Superior temporal gyrus (tissue), 1 donor: ENCODE measurements at regions not wholly inside any gene's neighbourhood (a gene's known extent, or its start where the extent isn't known, plus 50 kb on each side); places are given as distances from the start of the nearest gene placed in this dataset.
A peak's percentile ranks its signal among the peaks of the same experiment; 100 is the strongest.
"Not testable (repeated sequence)": the region's sequence is repeated elsewhere in the genome, so short reads cannot be mapped to it uniquely, and the experiment has no call there.

Source experiments
- DNase-seq: peaks from one replicate; pipeline ENCODE4 v3.0.0-alpha.2; 2016; ENCODE audit errors: extremely low spot score

DNA sequence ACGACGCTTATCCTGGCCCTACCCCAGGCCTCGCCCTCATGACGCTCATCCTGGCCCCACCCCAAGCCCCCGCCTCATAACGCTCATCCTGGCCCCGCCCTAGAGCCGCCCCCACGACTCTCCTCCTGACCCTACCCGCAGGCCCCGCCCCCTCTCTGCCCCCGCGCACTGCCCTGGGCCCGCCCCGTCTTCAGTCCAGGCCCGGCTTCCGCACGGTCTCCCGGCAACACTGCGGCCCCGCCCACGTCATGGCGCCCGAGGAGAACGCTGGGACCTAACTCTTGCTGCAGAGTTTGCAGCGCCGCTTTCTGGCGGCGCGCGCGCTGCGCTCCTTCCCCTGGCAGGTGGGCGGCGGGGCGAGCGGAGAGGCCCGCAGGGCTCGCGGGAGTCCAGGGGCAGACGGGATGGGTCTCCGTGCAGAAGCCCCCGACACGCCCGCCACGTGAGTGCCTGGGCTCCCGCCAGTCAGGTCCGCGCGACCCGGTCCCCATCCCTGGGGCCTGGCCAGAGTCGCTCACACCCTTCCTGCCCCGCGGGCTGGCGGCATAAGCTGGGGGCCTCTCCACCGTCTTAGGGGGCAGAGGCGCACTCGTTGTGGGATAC lies 52.5 kb upstream of the ROPN1B start:
- peak; percentile 90 for DNase-seq

DNA sequence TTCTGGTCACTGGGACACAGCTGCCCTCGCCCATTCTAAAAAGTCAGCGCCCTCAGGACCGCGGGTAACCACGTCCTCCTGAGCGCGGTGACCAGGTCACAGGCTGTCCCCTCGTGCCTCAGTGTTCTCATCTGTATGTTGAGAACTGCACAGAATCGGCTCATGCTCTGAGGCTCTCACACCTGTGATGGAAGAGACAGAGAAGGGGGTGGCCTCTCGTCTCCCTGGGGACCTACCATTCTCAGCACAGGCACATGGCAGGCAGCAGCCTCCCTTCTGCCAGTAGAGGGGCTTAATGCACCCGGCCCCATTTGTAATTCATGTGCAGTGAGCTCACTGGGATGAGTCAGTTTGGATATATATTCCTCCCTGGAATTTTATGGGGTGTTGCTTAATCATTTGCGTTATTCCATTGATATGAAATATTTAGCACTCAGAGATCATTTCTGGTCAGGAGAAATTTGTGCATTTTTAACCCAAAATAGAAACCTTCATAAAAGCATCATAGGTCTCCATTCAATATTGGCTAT lies 51.9 kb upstream of the ROPN1B start:
- not testable (repeated sequence) for DNase-seq

DNA sequence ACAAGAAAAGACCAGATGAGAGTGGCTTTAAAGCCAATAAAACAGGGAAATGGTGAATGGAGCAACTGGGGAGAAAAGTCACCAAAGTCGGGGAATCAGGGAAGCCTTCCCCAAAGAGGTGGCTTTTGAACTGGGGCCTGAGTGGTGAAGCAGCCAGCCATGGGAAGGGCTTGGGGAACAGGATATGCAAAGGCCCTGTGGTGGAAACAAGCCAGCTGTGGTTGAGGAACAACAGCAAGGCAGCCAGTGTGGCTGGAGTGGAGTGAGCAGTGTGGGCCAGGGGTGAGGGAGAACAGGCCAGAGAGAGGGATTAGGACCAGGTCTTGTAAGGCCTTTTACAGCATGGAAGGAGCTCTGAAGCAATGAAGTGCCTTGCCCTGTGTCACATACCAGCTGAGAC lies 51.0 kb upstream of the ROPN1B start:
- DNase-seq = not testable (repeated sequence)

DNA sequence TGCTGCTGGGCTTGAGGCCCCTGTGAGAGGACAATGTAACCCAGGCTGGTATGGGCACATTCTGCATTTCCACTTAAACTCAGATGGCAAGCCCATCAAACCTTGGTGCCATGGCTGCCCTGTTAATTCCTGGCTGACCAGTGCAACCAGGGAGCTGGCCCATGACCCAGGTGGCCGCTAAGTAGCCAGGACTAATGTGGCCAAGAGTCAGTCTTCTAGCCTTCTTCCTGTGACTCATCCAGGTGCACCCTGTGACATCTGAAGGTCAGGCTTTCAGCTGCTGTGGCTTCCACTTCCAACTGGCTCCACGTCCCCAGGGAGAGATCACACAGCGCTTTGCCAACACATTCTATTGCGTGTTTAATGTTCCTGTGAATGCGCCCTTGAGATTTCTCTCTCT lies 50.5 kb upstream of the ROPN1B start:
- not testable (repeated sequence) for DNase-seq

DNA sequence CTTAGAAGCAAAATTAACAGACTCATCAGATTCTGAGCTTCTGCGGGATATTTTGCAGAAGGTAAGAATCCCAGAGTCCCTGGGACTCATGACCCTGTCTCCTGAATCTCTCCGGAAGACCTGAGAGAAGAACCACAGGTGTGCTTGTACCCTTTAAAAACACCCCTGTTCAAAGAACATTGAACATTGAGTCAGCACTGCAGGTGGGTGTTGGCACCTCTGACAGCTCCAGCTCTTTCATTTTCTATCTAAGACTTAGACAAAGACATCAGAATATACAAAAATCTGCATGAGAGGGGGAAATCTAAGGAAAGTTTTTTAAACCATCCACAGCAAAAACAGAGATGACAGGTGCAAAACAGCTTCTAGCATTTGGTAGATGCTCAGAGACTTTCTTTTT lies 50.1 kb upstream of the ROPN1B start:
- DNase-seq = peak; percentile 12
